GM18951 (cell line): ENCODE measurements at regions not wholly inside any gene's neighbourhood (a gene's known extent, or its start where the extent isn't known, plus 50 kb on each side); places are given as distances from the start of the nearest gene placed in this dataset.

ENCODE experiments used
- POLR2A ChIP-seq: IDR thresholded peaks from 4 replicates; pipeline ENCODE4 v1.6.1; 2011; ENCODE audit warnings: mild to moderate bottlenecking; ENCODE audit not compliant: insufficient read length, insufficient read depth; ENCODE audit errors: extremely low read depth
- in situ Hi-C: fragments of 300-500 bp; cut with MboI; formaldehyde crosslinking; loops from one replicate; pipeline ENCODE4 v1.12.0; 2022; ENCODE audit warnings: low sequenced_read_pairs, mixed read lengths, inconsistent platforms; ENCODE audit not compliant: unreplicated experiment

DNA sequence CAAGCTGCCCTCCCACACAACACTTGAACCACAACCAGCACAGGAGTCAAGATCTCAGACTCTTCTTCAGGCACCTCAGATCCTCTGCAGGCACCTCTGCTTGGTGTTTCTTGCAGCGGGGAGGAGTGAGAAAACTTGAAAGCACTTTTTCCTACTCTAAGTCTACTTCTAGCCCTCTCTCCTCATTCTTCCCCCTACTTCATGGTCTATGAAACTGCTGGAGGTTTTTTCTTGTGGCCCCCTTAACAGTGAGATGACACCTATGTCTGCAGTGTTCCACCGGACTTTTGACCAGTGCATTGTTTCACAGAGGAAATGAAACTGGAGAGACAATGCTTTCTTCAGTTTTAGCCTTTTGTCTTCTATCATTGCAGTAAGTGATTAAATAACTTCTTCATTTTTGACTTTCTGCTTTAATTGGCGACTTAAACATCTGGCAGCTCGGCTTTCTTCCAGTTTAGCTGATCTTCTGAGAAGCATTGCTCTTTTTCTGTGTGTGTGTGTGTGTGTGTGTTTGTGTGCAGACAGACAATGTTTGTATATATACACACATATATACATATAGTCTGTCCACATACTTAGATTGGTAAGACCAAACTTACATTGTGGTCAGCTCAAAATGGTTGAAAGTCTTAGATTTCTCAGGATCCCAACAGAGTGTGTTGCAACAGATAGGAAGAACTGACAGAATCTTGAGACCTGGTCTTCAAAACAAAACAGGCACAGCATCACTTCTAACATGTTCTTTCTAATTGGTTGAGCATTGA lies 1474.0 kb upstream of the TMEFF2 start:
- TF ChIP-seq POLR2A: no peak
- in situ Hi-C loops: no loop called here

DNA sequence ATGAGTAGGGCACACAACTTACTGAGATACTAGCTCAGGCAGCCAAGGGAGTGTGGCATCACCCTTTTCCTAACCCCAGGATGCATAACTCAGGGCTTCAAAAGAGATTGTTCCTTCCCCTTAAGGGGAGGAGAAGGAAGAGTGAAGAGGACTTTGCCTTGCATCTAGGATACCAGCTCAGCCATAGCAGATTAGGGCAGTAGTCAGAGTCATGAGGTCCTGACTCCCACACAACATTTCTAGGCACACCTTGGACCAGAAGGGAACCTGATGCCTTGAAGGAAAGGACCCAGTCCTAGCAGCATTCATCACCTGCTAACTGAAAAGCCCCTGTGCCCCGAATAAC lies 1433.2 kb upstream of the TMEFF2 start:
- in situ Hi-C loops: no loop called here

DNA sequence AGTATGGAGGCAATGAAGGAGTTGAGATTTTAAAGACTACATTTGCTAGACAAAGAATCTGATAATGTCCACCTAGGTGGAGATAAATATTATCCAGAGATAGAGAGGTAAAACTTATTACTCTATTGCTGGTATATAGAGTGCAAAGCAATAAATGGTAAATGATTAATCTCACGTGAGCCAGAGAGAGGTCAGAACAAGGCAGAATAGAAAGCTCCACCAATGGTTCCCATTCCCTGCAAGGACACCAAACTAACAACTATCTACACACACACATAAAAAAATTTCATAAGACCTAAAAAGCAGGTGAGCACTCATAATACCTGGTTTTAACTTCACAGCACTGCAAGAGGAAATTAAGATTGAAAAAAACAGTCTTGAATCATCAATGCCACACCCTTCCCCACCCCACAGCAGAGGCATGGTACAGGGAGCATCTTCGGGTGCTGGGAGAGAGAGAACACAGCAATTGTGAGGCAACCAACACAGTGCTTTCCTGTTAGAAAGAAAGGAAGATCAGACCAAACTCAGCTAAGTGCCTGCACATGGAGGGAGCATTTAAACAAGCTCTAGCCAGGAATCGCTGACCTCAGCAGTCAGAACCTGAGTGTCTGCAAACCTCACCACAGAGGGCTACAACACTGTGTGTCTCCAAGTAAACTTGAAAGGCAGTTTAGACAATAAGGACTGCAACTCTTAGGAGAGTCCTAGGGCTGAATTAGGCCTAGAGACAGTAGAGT lies 1432.6 kb upstream of the TMEFF2 start:
- in situ Hi-C loops: no loop called here
- TF ChIP-seq POLR2A: no peak

More for the DNA sequence above, 1433.2 kb upstream of the TMEFF2 start:
- no peak for TF ChIP-seq POLR2A

DNA sequence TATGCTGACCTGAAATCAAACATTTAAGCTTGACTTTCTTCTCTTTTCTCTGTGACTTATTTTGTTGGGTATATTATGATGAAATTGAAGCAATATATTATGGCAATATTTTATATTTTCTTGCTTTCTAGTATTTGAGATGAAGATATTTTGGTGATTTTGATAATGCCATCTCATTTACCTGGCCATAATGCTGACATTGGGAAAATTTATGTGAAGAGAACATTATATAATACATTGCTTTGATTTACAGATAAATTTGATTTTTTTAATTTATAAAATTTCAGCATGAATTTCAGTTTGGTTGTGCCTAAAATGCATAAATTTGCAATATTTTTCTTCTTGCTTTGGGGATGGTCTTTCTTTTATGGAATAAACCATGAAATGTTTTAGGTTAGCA lies 1413.7 kb upstream of the TMEFF2 start:
- TF ChIP-seq POLR2A: no peak
- in situ Hi-C loops: no loop called here

DNA sequence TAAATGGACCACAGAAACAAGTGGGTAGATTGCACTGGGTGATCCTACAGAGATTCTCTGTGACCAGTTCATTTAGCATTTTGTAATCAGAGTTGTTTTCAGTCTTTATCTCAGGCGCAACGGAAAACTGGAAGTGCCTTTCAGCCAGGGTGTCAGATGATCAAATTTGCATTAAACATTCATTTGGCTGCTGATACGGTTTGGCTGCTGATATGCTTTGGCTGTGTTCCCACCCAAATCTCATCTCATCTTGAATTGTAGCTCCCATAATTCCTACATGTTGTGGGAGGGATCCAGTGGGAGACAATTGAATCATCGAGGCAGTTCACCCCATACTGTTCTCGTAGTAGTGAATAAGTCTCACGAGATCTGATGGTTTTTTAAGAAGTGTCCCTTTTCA lies 1396.1 kb upstream of the TMEFF2 start:
- in situ Hi-C loops: no loop called here
- TF ChIP-seq POLR2A: no peak

DNA sequence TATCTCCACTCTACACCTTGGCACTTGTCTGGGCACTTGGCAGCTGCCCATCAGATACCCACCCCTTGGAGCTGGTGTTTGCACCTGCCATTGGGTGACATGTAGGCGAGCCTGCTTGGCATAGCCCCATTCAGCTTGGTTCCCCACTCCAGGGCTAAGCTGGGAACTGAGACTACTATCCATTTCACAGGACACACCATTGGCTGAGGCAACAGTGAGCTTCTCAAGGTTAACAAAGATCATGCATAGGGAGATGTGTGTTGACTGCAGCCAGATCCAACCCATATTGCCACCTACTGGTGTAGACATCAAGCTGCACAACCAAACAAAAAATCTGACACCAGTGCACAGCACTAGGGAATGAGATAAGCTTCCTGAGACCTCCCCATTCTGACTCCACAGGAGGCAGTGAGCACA lies 1389.8 kb upstream of the TMEFF2 start:
- in situ Hi-C loops: no loop called here
- no peak for TF ChIP-seq POLR2A

DNA sequence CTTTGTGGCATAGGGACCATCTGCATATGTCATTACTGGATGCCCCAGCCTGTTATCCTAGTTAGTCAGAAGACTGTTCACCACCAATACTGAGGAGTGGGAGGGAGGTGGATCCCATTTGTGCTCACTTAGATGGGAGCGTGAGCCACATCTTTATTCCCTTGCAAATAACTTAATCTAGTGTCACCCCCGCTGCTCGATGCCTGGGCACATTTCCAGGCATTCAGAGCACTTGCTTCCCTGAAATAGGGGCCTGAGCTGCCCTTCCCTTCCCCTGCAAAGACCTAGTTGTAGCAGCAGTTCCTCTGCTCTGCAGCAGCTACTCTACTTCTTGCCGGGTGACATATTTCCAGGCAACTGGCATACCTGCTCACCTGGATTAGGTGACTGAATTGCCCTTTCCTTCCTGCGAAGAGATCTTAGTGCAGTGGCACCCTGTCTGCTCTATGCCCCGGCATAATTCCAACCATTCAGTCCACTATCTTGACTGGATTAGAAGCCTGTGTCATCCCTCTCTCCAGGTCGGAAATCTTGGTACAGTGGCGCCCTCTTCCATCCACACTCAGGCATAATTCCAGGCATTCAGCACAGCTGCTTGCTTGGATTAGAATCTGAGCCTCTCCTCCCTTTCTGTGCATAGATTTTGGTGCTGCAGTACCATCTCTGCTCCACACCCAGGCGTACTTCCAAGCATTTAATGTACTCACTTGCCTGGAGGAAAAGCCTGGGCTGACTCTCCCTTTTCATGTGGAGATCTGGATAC lies 1389.1 kb upstream of the TMEFF2 start:
- no peak for TF ChIP-seq POLR2A
- in situ Hi-C loops: no loop called here

DNA sequence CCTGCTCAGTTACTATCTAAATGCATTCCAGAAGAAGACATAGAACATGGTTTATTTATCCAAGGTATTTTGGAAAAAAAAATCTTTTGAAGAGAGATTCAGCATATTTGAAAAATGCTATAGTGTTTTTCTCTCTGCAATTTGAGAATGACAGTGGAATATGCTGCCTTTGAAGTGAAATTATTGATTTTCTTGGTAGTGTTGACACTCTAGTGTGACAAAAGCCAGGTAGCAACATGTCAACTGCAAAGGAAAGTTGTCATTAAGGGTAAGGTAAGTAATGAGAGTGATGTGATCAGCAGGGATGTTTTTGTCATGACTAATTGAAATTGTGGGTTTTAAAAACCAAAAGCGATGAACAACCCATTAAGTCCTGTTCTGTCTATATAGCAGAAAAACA lies 1387.1 kb upstream of the TMEFF2 start:
- in situ Hi-C loops: no loop called here
- no peak for TF ChIP-seq POLR2A

DNA sequence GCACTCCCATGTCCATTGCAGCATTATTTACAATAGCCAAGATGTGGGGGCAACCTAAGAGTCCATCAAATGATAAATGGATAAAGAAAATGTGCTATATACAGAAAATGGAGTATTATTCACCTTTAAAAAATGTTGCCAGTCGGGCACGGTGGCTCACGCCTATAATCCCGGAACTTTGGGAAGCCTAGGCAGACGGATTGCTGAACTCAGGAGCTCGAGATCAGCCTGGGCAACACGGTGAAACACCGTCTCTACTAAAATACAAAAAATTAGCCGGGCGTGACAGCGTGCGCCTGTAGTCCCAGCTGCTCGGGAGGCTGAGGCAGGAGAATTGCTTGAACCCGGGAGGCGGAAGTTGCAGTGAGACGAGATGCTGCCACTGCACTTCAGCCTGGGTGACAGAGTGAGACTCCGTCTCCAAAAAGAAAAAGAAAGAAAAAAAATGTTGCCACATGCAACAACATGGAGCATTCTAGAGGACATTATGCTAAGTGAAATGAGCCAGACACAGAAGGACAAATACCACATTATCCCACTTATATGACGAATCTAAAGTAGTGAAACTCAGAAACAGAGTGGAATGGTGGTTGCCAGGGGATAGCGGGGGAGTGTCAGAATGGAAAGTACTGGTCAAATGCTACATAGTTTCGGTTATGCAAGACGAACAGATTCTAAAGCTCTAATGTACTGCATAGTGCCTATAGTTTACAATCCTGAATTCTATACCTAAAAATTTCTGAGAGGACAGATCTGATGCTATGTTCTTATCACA lies 1385.6 kb upstream of the TMEFF2 start:
- in situ Hi-C loops: no loop called here
- no peak for TF ChIP-seq POLR2A

DNA sequence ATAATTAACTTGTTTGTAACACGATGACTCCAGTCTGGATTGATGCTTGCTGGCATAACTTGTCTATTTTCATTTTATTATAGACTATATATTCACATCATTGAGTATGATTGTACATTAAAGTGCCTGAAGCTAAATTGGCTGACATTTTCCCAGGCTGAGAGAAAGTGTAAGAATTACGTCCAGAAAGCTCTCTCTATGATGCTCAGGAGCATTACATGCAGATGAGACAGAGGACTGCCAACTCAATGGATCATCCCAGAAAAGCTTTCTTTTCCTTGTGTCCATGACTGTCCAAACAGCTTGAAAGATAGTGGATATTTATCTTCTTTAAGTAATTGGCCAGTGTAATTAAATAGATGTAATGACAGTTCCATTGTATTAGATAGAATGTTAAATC lies 1372.2 kb upstream of the TMEFF2 start:
- in situ Hi-C loops: no loop called here
- TF ChIP-seq POLR2A: no peak

DNA sequence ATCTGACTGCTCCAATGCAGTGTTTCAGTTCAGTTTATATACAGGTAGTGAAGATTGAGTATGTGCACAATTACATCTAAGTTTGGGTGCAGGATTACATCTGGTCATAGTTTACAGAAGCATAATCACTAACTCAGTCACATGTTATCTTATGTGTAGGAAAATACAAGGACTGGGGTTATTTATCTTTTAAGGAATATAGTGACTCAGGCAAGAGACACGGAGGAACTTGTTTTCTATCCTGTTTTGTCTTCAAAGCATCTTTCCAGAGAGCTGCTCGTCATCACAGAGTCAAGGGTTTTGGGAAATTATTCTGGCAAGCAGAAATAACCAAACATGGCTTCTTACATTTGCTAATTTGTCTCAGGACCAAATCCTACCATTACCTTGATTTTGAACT lies 1371.5 kb upstream of the TMEFF2 start:
- in situ Hi-C loops: no loop called here
- TF ChIP-seq POLR2A: no peak

DNA sequence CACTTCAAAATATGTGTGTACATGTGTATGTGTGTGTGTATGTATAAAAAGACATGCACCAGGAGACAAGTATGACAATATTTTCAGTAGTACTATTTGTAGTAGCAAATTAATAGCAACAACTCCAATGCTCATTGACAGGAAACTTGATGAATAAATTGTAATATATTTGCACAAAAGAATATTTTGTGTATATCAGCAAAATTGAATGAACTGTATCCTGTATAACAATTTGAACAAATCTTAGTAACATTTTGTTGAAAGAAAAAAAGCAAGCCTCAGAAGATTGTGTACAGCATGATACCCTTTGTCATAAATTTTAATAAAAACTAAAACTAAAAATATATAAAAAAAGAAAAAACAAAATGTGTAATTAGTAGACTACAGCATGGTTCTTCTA lies 1367.3 kb upstream of the TMEFF2 start:
- in situ Hi-C loops: no loop called here
- TF ChIP-seq POLR2A: no peak

DNA sequence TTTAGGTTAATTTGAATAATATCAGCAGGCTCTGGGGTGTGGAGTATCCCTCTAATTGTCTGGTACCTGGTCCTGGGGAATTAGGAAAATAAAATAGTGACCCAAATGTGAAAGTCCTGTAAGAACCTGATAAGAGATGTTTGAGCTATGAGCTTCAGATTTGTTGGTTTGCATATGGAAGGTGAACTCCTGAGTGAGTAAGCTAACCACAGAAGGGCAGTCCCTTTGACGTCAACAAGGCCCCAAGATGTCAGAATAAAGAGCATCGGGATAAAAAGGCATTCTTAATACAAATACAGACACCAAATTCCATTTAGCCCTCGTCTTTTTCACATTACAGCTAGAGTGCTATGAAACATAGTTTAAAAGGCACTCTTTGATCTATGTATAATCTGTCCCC lies 1366.3 kb upstream of the TMEFF2 start:
- no peak for TF ChIP-seq POLR2A

More for the DNA sequence above, 1366.3 kb upstream of the TMEFF2 start:
- in situ Hi-C loops: no loop called here
